NCI-H1105 (cell line): ENCODE measurements at regions not wholly inside any gene's neighbourhood (a gene's known extent, or its start where the extent isn't known, plus 50 kb on each side); places are given as distances from the start of the nearest gene placed in this dataset.
"Not testable (repeated sequence)": the region's sequence is repeated elsewhere in the genome, so short reads cannot be mapped to it uniquely, and the experiment has no call there.

ENCODE experiments used
- DNase-seq: peaks from one replicate; lab custom pipeline; 2025; lab: John Stamatoyannopoulos, UW

GRCh38 chr14:40691066-40691465, 915.6 kb upstream of the LRFN5 start:
- DNase-seq, result no peak

- DNase-seq, result no peak
These were observed 920.9 kb upstream of the LRFN5 start for GRCh38 chr14:40685764-40686163.

GRCh38 chr14:40684328-40684727, 922.3 kb upstream of the LRFN5 start:
- no peak for DNase-seq

- DNase-seq, result no peak
These were observed 924.4 kb upstream of the LRFN5 start for GRCh38 chr14:40682131-40682913.

DNA sequence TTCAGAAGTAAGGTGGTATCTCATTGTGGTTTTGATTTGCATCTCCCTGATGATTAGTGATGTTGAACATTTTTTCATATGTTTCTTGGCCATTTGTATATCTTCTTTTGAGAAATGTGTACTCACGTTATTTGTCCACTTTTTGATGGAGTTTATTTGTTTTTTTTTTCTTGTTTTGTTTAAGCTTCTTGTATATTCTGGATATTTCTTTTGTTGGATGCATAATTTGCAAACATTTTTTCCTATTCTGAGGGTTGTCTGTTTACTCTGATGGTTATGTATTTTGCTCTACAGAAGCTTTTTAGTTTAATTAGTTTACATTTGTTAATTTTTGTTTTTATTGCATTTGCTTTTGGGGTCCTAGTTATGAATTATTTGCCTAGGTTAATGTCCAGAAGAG, 927.4 kb upstream of the LRFN5 start:
- DNase-seq, result no peak

DNA sequence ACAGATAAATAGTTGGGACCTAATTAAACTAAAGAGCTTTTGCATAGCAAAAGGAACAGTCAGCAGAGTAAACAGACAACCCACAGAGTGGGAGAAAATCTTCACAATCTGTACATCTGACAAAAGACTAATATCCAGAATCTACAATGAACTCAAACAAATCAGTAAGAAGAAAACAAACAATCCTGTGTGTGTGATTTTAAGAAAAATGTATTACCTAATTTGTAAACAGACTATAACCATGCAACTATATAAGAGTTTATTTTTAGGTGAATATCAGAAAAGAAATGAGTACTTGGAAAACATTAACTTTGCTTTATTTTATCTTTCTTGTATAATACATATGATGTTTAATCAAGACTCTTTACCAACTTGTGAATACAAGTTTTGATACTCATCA, 929.5 kb upstream of the LRFN5 start:
- DNase-seq, result not testable (repeated sequence)

- DNase-seq, result no peak
These were observed 932.2 kb upstream of the LRFN5 start for GRCh38 chr14:40674502-40674901.

- DNase-seq, result no peak
These were observed 950.4 kb upstream of the LRFN5 start for GRCh38 chr14:40656311-40656710.

DNA sequence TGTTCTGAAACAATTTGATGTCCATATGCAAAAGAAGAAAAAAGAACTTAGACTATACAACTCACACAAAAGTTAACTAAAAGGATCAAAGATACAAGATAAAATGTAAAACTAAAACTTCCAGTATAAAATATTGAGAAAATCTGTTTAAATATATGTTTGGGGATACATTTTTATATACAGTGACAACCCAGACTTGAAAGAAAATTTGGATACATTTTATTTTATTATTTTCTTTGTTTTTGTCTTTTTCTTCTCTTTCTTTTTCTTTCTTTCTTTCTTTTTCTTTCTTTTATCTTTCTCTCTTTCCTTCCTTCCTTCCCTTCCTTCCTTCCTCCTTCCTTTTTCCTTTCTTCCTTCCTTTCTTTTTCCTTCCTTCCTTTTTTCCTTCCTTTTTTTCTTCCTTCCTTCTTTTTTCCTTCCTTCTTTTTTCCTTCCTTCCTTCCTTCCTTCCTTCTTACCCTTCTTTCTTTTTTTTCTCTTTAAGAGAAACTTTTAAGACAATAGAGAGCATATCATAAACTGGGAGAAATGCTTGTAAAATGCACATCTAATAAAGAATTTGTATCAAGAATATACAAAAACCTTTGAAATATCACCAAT, 954.5 kb upstream of the LRFN5 start:
- DNase-seq, result no peak

DNA sequence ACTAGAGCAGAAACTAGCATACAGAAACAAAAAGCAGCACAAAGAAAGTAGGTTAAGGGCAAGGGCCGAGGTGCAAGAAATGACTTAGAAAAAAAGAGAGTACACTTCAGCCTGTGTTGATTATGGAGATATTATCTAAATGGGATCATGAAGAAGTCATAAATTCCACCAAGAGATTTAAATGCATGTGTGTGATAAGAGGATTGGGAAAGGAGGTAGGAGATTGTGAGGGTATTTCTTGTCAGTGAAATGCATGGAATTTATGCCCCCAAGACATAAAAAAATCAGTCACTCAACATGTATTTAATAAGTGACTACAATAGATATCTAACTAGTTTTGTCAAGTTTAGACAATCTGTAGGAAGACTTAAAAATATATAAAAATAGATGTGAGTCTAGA, 976.2 kb upstream of the LRFN5 start:
- DNase-seq, result no peak

DNA sequence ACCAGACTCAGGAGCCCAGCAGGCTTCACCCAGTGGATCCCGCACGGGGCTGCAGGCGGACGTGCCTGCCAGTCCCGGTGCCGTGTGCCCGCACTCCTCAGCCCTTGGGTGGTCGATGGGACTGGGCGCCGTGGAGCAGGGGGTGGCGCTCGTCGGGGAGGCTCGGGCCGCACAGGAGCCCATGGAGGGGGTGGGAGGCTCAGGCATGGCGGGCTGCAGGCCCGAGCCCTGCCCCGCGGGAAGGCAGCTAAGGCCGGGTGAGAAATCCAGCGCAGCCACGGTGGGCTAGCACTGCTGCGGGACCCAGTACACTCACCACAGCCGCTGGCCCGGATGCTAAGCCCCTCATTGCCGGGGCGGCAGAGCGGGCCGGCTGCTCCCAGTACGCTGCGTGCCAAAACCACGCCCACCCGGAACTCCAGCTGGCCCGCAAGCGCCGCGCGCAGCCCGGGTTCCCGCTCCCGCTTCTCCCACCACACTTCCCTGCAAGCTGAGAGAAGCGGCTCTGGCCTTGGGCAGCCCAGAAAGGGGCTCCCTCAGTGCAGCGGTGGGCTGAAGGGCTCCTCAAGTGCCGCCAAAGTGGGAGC, 977.0 kb upstream of the LRFN5 start:
- not testable (repeated sequence) for DNase-seq

GRCh38 chr14:40629144-40629543, 977.5 kb upstream of the LRFN5 start:
- no peak for DNase-seq

DNA sequence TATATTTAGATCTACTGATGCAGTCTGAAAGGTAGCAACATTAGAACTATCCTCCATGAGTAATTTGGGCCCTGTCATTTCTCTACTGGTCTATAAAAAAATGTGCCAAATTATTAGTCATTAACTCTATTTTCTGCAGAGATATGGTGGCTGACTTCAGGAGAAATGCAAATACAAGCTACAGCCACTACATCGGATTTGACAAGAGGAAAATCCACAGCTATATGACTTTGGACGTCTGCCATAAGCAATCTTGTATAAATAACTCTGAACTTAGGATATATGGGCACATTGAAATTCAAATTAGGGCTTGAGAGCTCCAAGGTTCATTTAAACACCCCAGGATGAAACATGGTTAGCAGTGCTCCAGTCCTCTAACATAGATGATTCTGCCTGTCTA, 983.0 kb upstream of the LRFN5 start:
- DNase-seq, result peak; percentile 83

- no peak for DNase-seq
These were observed 988.3 kb upstream of the LRFN5 start for GRCh38 chr14:40618225-40618898.

GRCh38 chr14:40616579-40616978, 990.1 kb upstream of the LRFN5 start:
- no peak for DNase-seq

DNA sequence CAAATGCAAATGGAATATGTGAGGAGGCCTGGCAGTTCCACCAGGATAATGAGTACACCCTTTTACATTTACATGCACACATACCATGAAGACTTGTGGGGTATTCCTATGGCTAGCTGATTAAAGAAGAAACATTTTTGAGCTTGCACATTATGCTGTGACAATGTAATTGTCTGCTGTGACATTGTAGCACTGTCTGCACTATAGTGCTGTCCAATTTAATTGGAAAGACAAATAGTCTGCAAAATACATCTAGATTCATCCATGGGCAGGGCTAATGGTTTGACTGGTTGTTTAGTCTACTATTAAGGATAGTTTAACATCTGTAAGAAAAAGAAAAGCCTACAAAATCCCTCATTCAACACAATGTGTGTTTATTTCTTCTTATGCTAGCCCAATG, 1005.6 kb upstream of the LRFN5 start:
- no peak for DNase-seq

GRCh38 chr14:40599725-40600124, 1007.0 kb upstream of the LRFN5 start:
- DNase-seq, result no peak

DNA sequence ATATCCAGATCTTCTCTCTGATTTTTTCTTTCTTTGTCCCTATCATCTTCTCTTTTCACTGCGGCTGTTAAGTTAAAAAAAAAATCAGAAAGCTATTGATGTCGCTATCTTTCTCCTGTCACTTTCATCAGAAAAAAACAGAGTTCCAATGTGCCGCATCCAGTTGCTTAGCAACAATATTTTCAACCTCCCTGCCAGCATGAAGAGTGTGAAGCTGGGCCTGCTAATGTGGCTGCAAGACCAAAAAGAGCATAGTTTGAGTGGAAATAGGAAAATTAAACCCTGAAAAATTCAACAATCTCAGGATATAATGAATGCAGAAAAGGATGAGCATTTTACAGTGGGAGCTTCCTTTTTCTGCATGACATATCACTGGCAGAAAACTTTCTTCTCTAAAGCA, 1025.4 kb upstream of the LRFN5 start:
- DNase-seq, result no peak

GRCh38 chr14:40576880-40577478, 1029.7 kb upstream of the LRFN5 start:
- DNase-seq, result no peak

GRCh38 chr14:40574780-40575179, 1031.9 kb upstream of the LRFN5 start:
- DNase-seq, result no peak

GRCh38 chr14:40525314-40525713, 1081.4 kb upstream of the LRFN5 start:
- DNase-seq, result no peak

GRCh38 chr14:40523123-40523522, 1083.6 kb upstream of the LRFN5 start:
- DNase-seq, result no peak

GRCh38 chr14:40494483-40494882, 1062.2 kb upstream of the FBXO33 start:
- no peak for DNase-seq
